Stimulated activated CD4-positive, alpha-beta T cell treated with anti-CD3 and anti-CD28 coated beads, Interleukin-2, amount 100 ng/mL, for 4 hours (primary cell): ENCODE measurements at regions not wholly inside any gene's neighbourhood (a gene's known extent, or its start where the extent isn't known, plus 50 kb on each side); places are given as distances from the start of the nearest gene placed in this dataset.
"Not testable (repeated sequence)": the region's sequence is repeated elsewhere in the genome, so short reads cannot be mapped to it uniquely, and the experiment has no call there.

Experiments used
- DNase-seq: peaks from one replicate; pipeline ENCODE4 v3.0.0-alpha.2; 2020; ENCODE audit warnings: low read depth

DNA sequence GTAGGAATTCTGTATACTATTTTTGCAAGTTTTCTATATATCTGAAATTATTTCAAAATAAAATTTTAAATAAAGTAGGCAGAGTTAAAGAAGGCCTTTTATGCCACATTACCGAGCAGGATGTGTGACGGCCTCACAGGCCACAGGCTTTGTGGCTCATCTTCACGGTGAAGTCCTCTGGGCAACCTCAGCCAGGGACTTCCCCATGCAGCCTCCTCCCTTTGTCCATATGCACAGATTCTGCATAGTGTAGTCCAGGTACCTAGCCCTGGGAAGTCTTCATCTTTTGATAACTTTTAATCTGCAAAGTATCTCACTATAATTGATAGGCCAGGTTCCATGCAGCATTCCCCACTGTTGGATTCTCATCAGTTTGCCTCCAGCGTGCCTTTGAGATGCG is 62.8 kb downstream of the ARHGAP11B start:
- DNase-seq, result not testable (repeated sequence)

DNA sequence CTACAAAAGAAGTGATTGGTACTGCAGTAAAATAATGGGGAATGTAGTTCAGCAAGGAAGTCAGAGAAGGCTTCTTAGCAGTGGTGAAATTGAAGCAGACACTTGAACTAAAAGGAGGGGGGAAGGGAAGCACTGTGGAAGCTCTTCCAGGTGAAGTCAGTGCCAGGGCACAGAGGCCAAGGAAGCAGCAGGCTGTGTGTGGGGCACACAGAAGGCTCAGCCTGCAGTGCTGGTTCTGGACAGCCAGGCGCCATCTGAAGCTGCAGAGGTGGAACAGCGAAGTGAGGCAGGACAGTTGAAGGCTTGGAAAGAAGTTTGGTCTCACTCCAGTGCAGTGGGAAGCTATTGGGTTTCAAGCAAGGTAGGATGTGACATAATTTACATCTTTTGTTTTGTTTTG is 64.2 kb downstream of the ARHGAP11B start:
- DNase-seq, result not testable (repeated sequence)

DNA sequence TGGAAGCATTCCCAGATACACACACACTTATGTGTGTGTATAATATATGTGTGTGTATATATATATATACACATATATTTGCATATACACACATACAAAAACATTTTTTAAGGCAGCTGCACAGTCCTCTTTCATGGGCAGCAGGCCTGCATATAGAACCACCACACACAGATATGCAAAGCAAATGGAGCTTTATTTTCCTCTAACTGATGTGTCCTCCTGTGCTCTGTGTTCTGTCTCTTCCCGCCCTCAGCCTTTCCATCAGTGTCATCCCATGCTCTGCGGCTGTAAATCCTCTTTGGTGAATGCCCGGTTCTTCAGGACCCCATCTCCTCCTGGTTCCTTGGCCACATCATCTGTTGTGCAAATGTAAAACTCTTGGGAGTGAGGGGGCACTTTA is 69.9 kb downstream of the ARHGAP11B start:
- DNase-seq, result not testable (repeated sequence)

DNA sequence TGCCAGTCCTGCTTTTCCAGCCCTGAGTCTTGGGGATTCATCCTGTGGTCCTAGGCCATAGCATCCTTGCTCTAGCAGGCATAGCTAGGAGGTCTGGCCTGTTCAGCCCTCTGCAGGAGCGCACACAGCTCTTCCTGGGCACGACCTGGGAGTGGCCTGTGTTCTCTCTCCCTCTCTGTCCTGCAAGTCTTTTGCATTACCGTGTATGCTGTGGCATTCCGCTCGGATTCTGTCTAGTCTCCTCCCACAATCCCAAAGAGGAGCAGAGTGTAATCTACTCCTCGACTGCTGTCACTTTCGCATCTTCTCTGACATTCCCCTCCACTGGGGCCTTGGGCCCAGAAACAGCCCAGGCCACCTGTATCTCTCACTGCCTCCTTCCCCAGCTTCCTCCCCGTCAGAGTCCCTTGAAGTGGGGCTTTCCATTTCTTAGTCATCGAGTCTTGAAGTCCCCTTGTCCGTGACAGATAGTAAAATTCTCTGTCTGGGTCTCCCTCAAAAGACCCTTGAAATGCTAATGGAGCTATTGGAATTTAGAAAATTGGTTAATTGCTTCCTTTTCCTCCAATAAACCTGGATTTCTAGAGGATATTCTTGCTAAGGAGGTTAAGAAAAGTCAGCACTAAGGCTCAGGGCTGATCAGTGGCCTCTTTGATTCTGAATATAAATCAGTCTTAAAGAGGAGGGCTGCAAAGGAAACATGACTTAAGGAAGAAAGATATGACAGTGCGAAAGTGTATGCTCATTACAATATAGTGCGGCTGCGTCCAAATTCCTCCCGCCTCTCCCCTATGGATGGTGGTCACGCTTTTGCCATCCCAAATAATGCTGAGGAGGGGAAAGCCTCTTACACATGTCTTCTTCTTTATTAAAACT is 70.7 kb downstream of the ARHGAP11B start:
- DNase-seq, result not testable (repeated sequence)

DNA sequence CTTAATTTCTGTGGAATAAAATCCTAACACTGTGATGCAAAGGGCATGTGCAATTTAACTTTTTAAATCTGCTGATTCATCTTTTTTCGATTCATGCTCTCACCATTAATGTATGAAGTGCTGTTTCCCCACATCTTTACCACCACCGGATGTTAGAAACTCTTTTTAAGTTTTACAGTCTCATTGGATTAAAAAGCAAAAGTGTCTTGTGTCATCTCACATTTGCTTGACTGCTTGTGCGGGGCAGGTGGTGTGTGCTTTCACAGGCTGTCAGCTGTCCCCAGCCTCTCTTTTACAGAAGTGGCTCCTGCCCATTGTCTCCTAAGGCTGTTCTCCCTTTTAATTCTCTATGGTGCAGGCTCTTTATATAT is 71.4 kb downstream of the ARHGAP11B start:
- not testable (repeated sequence) for DNase-seq

DNA sequence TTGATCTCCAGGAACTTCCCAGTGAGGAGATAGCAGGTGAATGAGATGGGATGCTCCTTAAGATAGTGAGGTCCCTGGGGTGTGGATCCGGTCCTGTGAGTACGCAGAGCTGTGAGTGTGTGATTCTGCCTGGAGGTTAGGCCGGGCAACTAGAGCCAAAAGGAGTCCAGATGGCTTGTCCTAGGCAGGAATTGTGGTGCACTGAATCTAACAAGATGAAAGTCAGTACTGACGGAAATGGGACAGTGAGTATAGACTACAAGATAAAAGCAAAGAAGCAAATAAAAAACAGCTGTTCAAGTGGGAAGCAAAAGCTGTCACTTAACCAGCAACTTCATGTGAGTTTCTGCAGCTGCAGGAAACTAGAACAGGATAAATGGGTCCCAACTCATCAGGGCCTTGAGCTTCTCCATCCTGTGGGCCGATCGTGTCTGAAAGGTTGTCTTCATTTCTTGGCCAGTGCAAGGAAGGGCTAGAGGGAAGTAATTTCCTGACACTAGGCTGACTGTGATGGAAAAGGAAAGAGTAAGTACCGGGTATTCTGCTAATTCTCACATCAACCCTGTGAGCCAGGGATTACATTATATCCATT is 74.2 kb downstream of the ARHGAP11B start:
- not testable (repeated sequence) for DNase-seq

DNA sequence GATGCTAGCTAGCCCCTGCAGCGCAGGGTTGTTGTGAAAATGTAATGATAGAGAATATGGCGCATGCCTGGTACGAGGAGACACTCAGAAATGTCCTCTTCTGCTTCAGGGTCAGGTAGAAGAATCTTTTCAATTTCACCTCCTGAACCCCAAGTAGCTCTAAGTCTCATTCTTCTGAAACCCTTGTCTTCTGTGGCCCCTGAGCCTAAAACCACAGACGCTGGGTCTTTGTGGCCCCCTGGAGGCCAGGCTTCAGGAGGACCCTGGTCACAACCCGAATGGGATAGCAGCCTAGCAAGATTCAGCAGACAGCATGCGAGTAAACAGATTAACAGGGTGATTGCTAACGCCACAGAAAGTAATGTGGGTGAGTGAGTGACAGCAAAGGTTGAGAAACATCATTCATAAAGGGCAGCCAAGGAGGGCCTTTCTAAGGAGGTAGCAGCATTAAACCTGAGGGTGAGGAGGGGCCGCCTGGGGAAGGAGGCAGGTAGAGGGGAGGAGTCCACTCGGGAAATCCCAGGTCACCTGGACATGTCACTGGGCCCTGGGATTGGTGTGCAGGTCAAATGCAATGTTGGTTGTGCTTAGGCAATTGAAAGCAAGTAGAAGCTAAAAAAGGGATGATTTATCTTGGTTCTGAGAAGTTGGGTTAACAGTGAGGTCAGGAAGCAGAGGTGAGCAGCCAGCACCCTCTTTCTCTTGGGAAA is 82.2 kb downstream of the ARHGAP11B start:
- not testable (repeated sequence) for DNase-seq

DNA sequence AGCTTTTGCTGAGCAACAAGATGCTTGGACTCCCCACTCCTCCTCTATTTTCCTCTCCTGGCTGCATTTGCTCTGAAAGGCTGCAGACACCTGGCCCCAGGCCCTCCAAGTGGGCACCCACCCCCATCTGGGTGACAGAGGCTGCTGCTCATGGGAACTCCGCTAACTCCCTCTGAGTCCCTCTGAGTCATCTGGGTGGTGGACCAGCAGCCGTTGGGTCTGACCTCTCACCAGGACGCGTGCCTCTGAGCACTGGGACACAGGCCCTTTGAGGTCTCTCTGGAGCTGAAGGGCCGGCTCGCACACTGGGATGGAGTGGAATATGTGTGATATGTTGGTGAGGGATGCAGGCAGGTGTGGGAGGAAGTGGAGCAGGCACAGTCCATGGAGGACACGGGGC is 82.9 kb downstream of the ARHGAP11B start:
- DNase-seq, result not testable (repeated sequence)

DNA sequence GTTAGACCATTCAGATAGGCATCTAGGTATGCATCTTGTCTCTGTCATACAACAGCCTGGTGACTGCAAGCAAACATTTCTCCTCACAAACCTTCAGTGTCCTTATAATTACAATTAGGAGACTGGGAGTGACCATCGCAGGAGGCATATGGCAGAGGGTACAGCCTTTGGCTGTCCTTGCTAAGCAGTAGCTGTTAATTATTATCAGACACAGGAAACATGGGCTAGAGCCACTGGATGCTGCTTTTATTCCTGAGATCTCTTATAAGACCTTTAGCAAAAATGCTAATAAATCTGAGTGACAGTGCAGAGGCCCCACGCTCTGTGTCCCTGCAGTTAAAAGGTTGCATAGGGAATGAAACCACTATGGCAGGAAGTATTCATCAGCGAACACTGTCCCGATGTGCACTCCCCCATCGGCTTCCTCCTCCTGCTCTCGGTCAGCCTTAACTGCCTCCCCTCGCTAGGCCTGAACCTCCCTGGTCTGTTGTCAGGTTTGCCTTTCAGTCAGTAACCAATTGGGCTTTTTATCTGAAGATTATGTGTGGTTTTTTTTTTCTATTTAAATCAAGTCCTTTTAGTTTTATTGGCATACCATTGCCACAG is 92.2 kb downstream of the ARHGAP11B start:
- not testable (repeated sequence) for DNase-seq

DNA sequence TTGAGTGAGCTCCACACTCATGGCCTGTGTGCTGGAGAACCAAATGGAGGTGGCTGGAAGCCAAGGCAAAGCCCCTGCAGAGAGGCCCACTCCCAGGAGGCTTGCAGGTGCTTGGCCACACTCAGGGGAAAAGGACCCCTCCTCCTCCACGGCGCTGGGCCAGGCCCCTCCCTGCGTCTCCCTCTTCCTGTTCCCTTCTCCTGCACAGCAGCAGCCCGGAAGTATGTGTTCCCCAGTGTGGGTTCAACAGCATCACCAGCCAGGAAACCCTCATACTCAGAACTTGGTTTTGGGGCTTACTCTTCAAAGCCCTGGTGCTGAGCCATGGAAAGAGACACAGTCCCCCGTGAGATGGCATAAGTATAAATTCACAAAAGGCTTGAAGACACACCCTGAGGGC is 93.4 kb downstream of the ARHGAP11B start:
- not testable (repeated sequence) for DNase-seq

DNA sequence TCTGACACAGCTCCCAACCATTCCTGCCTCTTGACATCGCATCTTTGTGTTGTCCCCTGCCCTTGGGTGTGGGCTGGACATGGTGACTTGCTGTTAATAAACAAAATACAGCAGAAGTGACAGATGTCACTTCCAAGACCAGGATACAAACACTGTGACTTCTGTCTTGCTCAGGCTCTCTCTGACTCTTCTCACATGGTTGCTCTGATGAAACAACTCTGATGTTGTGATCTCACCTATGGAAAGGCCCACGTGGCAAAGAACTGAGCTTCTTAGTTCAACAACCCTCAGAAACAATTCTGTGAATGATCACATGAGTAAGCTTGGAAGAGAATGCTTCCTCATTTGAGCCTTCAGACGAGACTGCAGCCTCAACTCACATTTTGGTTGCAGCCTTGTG is 94.9 kb downstream of the ARHGAP11B start:
- not testable (repeated sequence) for DNase-seq

DNA sequence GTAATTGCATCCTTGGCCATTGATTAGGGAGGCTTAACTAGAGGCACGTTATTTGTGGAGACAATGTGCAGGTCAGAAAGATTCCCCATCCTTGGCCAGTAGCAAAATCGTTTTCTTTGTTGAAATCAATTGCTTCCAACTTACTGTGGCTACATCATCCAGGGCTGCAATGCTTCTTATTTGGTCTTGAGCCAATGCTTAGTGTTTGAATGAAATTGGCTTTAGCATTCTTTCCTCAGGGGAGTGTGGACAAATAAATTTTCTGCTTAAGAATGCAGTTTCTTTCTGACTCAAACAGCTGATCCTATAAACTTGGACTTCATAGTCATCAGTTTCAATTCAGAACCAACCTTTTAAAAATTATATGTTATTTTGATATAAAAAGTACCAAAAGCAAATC is 95.6 kb downstream of the ARHGAP11B start:
- DNase-seq, result not testable (repeated sequence)

DNA sequence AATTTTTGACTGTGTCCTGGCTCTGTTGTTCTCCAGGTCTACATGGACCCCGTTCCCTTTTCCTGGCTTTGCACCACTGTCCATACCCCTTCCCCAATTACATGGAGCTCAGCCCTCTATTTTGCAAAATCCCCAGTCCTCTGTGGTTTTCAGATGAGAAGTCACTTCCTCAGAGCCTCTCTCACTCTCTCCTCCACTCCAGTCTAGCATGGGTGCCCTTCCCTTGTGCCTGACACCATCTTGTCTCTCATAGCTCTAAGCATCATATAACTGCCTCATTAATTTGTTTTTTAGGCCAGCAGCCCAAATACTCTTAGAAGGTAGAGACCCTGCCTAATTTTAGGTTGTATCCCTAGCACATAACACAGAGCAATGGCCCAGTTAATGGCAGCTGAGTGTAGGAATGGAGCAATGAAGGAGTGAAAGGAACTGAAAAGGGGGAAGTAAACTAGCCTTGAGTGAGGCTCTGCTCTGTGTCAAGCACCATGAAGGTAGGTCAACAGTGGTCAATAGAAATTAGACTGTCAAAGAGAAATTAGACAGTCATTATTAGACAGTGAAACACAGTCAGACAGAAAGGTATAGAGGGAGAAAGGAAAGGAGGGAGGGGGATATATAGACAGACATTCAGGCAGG is 97.7 kb downstream of the ARHGAP11B start:
- DNase-seq, result not testable (repeated sequence)

DNA sequence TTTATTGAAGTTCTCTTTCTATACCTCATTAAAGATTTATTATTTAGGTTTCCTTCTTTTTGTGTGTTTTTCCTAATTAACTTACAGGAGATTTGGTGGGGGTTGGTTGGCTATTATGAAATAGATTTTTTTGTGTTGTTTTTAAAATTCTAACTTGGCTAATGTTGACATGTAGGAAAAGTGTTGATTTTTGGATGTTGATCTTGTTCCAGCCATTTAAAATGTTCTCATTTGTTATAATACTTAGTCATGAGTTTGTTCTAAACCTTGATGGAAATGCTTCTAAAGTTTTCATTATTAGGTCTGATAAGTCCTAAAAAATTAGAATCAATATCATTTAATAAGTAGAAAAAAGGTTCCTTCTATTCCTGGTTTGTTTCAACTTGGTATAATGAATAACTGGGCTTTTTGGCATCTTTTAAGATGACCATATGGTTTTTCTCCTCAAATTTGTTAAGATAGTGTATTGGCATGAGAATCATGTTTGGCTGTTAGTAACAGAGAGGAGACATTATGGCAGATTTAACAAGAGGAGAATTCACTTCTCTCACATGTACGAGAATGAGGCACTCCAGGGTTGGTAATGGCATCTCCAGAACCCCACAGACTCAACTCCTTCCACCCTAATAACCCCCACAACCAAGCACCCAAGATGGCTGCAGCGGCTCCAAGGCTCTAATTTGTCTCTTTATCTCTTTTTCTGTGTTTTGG is 104.1 kb downstream of the ARHGAP11B start:
- not testable (repeated sequence) for DNase-seq

DNA sequence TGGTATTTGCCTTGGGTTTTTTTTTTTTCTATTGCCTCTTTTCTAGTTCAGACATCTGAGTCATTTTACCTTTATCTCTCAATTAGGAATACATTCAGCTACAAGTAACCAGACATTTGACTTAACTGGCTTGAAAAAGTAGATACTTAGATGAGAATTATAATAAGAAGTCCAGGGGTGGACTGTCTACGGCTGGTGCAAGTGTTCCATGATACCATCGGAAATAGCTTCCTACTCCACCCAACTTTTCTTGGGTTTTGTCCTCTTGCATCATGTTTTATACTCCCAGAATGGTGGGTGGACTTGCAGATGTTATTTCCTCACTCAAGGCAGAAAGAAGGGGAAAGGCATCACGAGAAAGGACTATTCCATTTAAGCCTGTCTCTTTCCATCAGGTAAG is 104.7 kb downstream of the ARHGAP11B start:
- DNase-seq, result not testable (repeated sequence)

DNA sequence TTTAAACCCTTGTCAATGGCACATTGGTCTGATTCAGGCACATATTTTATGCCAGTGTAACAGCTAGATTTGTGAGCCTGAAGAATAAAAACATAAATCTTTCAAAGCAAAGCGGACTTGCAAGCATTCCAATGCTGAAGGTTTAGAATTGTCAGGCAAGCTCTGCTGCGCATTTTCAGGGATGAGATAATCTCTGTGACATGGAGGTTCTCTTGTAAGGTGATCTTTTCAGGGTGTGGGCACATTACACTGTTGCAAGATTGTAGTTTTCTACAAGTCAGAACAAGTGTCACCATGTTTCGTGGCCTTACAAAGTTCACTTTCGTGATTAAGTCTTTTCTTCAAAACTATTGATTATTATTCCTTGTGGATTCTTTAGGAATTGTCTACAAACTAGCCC is 106.2 kb downstream of the ARHGAP11B start:
- DNase-seq, result not testable (repeated sequence)

DNA sequence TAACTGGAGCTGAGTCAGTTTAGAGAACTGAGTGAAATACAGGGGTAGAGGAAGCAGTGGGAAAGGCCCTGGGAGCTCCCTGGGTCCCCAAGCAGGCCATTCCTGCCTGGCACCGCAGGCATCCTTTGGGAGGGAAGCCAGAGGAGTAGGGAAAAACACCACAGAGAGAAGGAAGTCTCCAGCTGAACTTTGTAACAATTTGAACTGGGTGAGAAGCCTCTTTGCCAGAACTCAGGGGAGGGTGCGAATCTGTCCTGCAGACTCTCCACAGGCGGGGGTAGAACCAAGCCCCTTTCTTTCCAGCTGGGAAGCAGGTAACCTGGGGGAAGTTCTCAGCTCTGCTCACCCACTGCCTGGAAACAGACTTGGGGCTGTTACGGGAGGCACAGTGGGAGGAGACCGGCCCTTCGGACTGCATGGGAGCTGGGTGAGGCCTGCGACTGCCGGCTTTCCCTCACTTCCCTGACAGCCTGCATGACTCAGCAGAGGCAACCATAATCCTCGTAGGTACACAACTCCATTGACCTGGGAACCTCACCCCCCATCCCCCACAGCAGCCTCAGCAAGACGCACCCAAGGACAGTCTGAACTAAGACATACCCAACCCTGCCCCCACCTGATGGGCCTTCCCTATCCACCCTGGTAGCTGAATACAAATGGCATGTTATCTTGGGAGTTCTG is 110.1 kb downstream of the ARHGAP11B start:
- DNase-seq, result not testable (repeated sequence)

DNA sequence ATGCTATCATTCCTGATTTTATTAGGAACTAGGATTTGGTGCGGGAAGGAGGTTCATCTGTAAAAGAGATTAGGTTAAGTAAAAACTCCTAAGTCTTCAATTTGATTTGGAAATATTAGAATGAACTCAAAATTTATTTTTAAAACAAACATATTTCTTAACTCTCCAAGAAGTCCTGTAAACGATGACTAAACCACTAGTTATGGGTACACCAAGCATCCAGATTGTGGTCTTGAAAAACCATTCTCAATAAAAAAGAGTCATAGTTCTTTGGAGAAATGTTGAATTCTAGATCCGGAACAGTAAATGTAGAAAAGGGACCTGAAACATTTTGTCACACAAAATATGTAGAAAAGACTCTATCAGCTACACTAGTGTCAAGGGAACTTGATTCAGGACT is 116.9 kb downstream of the ARHGAP11B start:
- not testable (repeated sequence) for DNase-seq

DNA sequence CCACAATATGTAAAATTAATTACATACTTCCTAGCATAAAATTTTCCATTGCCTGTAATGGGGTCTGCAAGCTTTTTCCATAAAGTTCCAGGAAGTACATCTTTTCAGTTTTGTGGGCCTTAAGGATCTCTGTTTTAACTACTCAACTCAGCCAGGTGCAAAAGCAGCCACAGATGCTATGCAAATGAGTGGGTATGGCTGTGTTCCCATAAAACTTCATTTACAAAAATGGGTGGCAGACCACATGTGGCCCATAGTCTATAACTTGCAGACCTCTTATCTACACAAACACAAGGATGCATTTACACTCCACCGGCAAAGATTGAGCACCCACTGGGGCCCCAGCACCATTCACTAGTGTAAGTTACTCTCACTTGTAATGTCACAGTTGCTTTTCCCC is 123.1 kb downstream of the ARHGAP11B start:
- DNase-seq, result not testable (repeated sequence)

DNA sequence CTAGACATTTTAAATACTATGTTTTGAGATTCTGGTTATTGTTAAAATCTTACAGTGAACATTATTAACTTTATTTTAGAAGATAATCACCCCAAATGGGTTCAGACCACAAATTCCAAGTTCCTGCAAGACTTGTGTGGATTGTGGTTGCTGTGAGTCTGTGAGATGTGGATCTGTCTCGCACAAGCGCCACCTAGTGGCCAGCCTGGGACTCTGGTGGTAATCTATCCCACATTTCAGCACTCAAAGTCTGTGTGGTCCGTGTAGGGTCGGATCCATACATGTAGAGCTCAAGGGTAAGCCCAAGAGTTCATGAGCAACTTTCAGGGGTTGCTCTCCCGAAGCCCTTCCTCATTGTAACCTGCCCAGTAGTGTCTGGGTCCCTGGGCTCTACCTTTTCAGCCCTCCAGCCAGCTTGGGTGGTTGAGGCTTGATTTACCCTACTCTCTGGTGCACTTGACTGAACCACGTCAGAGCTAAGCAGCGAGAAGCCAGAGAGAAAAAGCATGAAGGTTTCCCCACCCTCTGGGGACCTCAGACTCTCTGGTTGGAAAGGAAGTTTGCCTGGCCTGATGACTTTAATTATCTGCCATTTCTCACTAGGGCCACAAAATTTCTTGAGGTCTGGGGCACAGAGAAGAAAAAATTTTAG is 129.2 kb downstream of the ARHGAP11B start:
- DNase-seq, result peak; percentile 45
